H54 (cell line): ENCODE measurements at regions not wholly inside any gene's neighbourhood (a gene's known extent, or its start where the extent isn't known, plus 50 kb on each side); places are given as distances from the start of the nearest gene placed in this dataset.
"Not testable (repeated sequence)": the region's sequence is repeated elsewhere in the genome, so short reads cannot be mapped to it uniquely, and the experiment has no call there.

ENCODE experiments used
- DNase-seq: peaks from one replicate; pipeline ENCODE4 v3.0.0; 2011; ENCODE audit warnings: low spot score, mixed read lengths; ENCODE audit not compliant: insufficient read length
- FAIRE-seq: peaks from 3 replicates; lab custom pipeline; 2011; peaks lifted over from hg19 to GRCh38; lab: Jason Lieb, UNC
- POLR2A ChIP-seq: IDR thresholded peaks from 2 replicates; pipeline ENCODE4 v1.6.1; 2011; ENCODE audit warnings: low read depth, mild to moderate bottlenecking, low read length

DNA sequence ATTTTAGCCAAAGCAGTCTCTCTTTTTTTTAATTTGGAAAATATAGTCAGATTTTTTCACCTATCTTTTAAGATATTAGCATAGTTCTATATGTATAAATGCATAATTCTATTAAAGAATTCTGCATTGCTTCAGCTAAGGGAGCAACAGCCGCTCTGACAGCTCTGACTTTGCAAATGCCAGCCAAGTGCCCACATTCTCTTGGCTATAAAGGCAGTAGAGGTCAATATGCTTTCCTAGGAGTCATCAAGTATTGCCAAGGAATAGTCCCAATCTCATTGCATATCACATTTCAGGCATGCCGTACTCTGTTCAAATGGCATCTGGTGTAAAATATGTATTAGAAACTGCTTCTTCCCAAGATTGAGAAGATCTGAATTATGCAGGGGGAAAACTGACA lies 161.4 kb downstream of the RPLP1 start:
- no peak for DNase-seq
- no peak for TF ChIP-seq POLR2A
- no peak for FAIRE-seq

DNA sequence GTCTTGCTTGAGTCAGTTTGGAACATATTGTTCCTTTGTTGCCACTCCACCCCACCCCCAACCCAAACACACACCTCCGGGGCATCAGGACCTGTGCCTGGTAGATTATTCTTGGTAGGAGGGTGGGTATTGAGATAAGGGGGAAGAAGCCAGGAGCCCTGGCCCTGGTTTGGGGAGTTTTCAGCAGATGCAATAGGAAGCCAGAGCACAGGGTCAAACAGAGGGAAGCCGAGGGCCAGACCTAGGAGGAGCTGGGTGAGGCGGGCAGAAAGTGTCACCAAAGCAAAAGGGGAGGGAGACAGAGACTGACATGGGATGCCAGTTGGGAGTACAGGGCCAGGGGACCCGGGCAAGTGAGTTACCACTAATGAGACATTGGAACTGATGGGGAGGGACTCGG lies 163.1 kb downstream of the RPLP1 start:
- TF ChIP-seq POLR2A: no peak
- FAIRE-seq (no peak), DNase-seq (no peak)

DNA sequence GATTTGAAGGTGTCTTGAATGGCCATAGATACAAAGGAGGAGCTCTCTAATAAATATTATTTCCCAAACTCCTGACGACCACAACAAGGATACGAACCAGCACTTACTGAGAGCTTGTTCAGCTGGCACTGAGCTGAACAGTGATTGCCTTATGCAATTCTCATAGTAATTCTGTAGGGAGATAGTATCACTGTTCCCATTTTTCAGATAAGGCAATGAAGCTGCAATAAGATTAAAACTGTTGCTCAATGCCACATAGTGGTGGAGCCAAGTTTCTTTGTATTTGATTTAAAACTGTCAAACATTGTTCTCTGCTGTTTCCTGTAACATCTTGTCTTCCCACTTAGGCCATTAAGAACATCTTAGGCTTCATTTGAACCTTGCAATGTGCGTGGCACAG lies 163.9 kb downstream of the RPLP1 start:
- no peak for TF ChIP-seq POLR2A
- DNase-seq (no peak), FAIRE-seq (no peak)

DNA sequence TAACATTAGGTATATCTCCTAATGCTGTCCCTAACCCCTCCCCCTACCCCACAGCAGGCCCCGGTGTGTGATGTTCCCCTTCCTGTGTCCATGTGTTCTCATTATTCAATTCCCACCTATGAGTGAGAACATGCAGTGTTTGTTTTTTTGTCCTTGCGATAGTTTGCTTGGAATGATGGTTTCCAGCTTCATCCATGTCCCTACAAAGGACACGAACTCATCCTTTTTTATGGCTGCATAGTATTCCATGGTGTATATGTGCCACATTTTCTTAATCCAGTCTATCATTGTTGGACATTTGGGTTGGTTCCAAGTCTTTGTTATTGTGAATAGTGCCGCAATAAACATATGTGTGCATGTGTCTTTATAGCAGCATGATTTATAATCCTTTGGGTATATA lies 164.5 kb downstream of the RPLP1 start:
- DNase-seq: not testable (repeated sequence)

DNA sequence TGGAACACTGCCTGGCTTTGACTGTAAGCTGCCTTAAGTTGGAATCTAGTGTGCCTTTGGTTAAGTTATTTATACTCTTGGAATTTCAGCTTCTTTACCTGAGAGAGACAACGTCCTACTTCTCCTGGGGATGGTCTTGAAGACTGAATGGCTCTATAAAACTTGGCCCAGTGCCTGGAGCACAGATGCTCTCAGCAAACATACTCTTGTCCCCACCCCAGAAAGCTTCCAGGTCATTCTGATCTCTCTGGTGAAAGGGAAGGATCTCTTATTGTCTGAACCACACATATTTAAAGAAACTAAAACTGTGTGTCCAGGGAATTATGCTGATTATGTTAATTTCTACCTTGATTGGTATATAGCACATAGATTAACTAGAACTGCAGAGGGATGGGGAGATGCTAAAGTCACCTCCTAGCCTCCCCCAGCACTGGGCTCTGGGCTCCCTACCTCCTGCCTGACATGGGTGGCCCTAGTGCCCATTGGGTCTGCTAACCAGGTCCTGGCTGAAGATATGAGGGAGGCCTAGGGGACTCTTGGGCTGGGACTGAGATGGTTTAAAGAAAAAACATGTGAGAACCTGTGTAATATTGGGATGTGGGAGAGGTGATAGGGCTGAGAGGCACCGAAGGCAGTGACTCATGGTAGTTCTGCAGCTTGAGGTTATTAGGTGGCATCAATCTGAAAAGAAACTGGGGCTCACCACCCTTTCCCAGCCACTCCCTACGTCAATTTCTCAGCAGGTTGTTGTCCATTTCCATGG lies 171.0 kb downstream of the RPLP1 start:
- no peak for TF ChIP-seq POLR2A
- DNase-seq: no peak
- no peak for FAIRE-seq

More for the DNA sequence above, 164.5 kb downstream of the RPLP1 start:
- not testable (repeated sequence) for FAIRE-seq

DNA sequence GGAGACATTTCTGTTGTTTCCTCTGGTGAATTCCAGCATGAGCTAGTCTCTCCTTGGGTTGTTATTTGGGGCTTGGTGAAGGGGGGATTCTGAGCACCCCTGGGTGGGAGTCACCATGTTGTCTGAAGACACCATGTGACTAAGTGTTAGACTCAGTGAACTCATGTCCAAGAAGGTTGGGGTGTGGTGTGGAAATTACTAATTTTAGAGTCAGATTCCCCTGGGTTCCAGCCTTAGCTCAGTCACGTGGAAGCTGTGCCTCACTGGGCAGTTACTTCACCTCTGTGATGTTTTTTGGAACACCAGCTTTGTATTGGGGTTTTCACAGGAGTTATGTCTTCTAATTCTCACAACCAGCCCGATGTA lies 171.5 kb downstream of the RPLP1 start:
- TF ChIP-seq POLR2A: no peak
- FAIRE-seq (no peak), DNase-seq (no peak)

DNA sequence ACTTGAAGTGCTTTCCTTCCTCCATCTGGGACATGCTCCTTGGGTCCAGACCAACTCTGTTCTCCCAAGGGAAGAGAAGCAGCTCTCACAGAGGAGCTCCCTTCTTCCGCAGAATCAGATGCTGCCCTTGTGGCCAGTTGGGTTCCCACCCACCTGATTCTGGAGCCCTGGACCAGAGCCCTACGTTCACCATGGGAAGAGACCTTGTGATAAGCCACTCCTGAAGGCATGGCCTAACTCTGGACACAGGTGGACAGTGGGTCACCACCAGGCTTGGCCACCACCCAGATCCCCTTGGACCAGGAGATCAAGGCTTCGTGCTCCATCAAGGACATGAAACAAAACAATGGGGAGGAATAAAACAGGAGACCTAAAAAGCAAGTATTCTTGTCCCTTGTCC lies 172.2 kb downstream of the RPLP1 start:
- no peak for TF ChIP-seq POLR2A
- FAIRE-seq (no peak), DNase-seq (no peak)

DNA sequence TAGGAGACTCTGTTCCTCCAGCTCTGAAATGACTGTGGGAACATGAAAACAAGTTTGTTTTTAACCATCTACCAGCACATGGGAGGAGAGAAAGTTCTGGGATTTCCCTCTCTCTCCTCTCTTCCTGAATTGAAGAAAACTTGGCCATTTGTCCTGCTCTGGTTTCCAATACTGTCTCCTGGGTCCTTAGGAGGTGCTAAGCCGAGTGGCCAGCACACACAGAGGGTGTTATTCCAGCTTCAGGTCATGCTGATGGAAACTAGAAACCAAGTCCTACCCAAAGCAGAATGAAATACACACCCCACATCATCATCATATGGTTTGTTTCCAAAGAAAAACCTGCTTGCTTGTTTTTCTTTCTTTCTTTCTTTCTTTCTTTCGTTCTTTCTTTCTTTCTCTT lies 172.7 kb downstream of the RPLP1 start:
- no peak for TF ChIP-seq POLR2A
- DNase-seq (no peak), FAIRE-seq (no peak)

DNA sequence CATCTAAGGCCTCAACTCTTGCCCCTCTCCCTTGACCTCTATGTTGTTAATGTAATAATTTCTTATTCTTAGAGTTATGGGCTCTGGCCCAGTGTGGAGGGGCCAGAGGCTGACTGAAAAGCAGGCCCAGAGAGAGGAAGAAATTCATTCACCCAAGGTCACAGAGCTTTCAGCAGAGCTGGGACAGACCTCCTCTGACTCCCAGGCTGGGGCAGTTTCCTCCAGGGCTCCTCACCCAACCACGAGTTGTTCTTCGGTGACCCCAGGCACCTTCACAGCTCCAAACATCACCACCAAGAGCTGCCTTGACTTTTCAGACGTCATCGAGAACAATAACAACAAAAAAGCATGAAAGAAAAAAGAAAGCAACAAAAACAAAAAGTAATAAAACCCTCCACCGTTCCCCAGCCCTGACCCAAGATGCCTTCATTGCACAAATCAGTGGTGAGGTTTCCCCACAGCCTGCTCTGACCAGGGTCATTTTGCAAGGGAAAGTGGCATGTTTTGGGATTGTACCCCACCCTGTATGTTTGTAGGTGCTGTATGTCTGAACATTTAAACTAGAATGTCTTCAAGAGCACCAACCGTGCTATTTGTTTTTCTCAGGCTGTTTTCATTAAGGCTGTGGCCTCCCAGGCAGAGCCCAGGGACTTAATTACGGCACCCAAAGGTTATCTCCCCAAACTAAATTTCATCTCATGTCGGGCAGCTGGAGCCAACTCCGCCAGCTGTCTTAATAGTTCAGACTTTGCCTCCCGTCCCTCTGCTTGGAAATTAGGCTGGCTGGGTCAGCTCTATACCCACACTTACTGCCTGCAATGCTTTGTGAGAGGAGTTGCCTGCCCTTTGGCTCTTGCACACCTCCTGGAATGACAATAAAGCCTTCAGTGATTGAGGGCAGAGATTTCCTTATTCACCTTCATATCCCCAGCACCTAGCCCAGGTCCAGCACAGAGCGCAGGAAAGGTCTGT lies 173.8 kb downstream of the RPLP1 start:
- FAIRE-seq (no peak), DNase-seq (no peak)
- no peak for TF ChIP-seq POLR2A

DNA sequence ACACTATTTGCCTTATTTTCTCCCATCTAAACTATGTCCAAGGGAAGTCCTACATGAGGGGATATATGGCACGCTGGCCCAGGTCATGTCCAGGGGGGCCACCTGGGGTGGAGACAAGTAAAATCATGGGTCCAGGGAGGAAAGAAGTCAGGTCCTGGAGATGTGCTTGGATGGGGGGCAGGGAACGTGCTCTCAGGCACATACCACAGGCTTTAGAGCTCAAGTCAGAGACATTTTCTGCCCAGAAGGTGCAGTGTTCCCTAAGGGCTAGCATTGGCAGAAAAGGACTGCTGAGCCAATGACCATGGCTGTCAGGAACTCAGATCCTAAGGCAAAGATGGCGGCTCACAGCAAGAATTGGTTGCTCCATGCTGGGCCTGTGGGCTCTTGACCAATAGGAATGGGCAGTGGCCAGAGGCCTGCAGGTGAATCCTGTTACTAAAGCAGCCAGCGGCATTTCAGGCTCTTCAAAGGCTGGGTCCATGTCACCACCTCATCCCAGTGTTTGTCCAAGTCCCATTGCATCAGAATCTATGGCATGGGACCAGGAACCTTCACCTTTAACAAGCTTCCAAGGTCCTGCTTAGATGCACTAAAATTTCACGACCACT lies 175.0 kb downstream of the RPLP1 start:
- no peak for FAIRE-seq
- no peak for DNase-seq
- no peak for TF ChIP-seq POLR2A

DNA sequence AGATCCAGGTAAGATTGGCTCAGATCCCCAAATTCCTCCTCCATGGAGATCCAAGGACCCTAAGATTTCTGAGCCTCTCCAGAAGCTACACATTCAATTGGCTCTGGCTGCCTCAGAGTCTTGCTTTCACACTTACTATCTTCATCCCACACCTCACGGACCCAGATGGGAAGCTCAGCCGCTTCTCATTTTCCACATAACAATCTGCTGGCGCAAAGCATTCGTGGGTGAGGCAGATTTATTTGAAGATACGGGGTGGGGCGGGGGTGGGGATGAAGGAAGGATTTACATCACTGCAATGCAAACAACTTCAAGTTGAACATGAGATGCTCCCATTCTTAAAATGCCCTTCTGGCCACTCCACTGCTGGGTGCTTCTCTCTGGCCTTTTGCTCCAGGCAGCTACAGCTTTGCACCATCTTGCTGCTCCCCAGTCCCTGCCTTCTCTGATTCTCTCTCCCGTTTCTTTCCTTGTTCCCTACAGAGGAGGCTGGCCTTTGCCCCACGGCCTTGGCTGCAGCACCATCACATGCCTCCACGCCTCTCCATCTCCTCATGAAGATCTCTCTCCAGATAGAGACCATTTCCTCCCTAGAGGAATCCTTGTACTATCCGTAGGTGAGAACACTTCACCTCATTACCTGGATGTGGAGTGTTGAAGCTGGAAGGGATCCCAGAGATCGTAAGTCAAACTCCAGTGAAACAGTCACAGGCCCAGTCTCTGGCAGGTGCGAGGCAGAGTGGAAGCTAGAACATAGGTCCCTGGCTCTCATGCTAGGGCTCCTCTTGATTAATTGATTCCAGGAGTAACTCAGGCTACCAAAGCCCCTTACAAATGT lies 175.9 kb downstream of the RPLP1 start:
- DNase-seq (no peak), FAIRE-seq (no peak)

DNA sequence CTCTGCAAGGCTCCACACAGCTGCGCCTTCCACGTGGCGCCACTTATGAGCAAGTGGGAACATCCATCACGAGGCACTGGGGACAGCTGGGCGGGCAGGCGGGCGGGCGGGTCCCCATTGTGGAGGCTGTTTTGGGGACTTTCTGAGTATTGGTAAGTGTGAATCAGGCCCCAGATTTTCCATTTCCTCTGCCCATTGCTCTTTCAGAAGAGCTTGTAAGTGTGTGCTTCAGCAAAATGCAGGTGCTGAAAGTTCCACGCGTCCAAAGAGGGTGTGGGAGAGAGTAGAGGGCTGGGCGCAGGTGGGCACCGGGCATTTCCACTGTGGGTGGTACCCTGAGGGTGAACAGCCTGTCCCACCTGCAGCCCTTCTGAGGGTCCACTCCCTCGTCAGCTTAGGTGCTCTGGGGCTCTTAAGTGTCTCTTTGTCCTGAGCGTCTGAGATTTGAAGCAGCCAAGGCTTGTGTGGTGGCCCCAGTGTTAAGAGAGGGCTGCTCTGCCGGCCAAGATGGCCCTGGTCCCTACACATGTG lies 177.1 kb downstream of the RPLP1 start:
- FAIRE-seq: no peak
- no peak for TF ChIP-seq POLR2A
- no peak for DNase-seq

More for the DNA sequence above, 175.9 kb downstream of the RPLP1 start:
- no peak for TF ChIP-seq POLR2A

DNA sequence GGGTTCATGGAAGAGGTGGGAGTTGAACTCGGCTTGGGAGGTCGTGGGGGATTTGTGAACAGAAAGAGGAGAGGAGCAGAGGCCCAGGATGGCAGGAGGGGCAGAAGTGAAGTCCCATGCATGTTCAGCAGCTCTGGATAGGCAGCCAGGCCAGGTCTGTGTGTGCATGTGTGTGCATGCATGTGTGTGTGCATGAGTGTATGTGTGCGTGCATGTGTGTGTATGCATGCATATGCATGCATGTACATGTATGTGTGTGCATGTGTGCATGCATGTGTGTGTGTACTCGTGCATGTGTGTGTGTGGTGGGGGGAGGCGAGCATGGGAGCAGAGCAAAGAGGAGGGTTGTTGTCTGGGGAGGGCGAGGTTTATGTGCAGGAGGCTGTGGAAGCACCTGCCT lies 178.4 kb downstream of the RPLP1 start:
- FAIRE-seq (no peak), DNase-seq (no peak)
- no peak for TF ChIP-seq POLR2A

DNA sequence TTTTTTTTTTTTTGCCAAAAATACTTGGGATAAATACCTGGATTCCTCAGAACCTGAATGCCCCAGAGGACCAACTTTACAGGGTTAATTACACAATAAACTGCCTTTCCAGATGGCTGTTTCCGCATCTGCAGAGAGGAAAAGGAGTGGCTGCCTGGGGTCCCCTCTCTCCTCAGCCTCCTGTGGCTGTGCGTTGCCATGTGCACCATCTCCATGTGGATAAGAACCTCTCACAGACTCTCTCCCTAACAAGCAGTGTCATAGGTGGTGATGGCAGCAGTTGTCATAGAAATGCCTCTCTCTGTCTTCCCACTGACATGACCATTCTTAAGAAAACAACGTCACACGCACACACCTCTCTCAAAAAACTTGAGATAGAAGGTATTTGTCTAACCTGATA lies 179.4 kb downstream of the RPLP1 start:
- no peak for TF ChIP-seq POLR2A
- DNase-seq (no peak), FAIRE-seq (no peak)
